ENCODE measurements at regions not wholly inside any gene's neighbourhood (a gene's known extent, or its start where the extent isn't known, plus 50 kb on each side); places are given as distances from the start of the nearest gene placed in this dataset.

DNA sequence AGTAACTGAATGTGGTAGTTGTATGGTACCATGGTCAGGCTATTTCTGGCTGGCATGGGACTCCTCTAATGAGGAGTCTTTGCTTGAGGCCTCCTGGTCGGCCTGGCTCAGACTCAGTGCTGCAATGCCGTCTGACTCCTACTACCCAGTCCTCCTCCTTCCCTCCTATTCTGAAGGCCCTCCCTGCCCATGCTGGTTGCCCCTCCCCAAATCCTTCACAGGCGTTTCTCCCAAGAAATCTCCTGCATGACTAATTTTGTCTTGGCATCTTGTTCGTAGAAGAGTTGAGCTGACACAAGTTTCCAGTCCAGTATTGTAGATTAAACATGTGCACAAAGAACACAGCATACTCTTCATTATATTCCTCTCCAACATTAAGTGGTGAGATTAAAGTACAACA is 115.5 kb downstream of the NFKBIZ start:
- CTCF ChIA-PET, result no interaction called here

DNA sequence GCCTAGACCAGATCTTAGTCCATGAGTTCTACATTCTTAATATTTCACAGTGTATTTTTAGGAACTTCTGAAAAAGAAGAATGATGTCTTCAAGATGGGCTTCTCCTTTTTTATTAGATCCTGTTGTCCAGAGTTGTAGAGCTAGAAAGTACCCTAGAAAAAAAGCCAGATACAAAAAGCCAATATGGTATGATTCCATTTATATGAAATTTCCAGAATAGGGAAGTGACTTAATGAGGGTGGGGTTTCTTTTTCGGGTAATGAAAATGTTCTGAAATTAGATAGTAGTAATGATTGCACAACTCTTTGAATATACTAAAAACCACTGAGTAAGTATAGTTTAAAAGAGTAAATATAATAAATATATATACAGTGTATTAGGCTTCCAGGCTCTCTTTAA is 116.9 kb downstream of the NFKBIZ start:
- POLR2A ChIA-PET, result no interaction called here
- no peaks in the 10 kb centered on the region for H3K4me1 Mint-ChIP-seq (ENCODE audit: low read depth, unreplicated experiment)
- CTCF ChIA-PET, result no interaction called here
- Histone ChIP-seq H3K36me3 (ENCODE audit: control insufficient read depth, insufficient read depth, low read length) (no peaks in the 10 kb centered on the region), H3K4me3 (ENCODE audit: low read depth, low read length) (no peak overlapping the region), H3K9me3 (no peaks in the 10 kb centered on the region), H3K27me3 (replicated peaks; ENCODE audit: control insufficient read depth, insufficient read depth, low read length) (no peaks in the 10 kb centered on the region), H3K4me1 (no peaks in the 10 kb centered on the region)
- peaks cover 7% of the 10 kb centered on the region for H3K27me3 Mint-ChIP-seq (ENCODE audit: insufficient read depth, unreplicated experiment)
- DNase-seq, result no peak
- intact Hi-C loops (cut with micrococcal nuclease; ENCODE audit: unreplicated experiment), result no loop called here
- TF ChIP-seq, protein P1, sequence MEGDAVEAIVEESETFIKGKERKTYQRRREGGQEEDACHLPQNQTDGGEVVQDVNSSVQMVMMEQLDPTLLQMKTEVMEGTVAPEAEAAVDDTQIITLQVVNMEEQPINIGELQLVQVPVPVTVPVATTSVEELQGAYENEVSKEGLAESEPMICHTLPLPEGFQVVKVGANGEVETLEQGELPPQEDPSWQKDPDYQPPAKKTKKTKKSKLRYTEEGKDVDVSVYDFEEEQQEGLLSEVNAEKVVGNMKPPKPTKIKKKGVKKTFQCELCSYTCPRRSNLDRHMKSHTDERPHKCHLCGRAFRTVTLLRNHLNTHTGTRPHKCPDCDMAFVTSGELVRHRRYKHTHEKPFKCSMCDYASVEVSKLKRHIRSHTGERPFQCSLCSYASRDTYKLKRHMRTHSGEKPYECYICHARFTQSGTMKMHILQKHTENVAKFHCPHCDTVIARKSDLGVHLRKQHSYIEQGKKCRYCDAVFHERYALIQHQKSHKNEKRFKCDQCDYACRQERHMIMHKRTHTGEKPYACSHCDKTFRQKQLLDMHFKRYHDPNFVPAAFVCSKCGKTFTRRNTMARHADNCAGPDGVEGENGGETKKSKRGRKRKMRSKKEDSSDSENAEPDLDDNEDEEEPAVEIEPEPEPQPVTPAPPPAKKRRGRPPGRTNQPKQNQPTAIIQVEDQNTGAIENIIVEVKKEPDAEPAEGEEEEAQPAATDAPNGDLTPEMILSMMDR (IDR thresholded peaks at IDR 0.05; ENCODE audit: insufficient read depth in 1 of 2, low read depth in 1 of 2, low read length in 1 of 2, severe bottlenecking in 1 of 2, unreplicated experiment in 1 of 2), result no peak
- peaks cover 6% of the 10 kb centered on the region for H3K9me3 Mint-ChIP-seq (ENCODE audit: unreplicated experiment)
- BruUV-seq (replicated peaks), result no TSS peak
- H3K4me3 Mint-ChIP-seq (ENCODE audit: unreplicated experiment), result no peak overlapping the region
- H3K27ac Mint-ChIP-seq (ENCODE audit: unreplicated experiment), result no peak overlapping the region
- no peaks in the 10 kb centered on the region for H3K36me3 Mint-ChIP-seq (ENCODE audit: insufficient read depth, unreplicated experiment)

More for the DNA sequence above, 115.5 kb downstream of the NFKBIZ start:
- Mint-ChIP-seq H3K9me3 (ENCODE audit: unreplicated experiment) (no peaks in the 10 kb centered on the region), H3K4me1 (ENCODE audit: low read depth, unreplicated experiment) (no peaks in the 10 kb centered on the region), H3K27me3 (ENCODE audit: insufficient read depth, unreplicated experiment) (peaks cover 3% of the 10 kb centered on the region), H3K27ac (ENCODE audit: unreplicated experiment) (no peak overlapping the region), H3K4me3 (ENCODE audit: unreplicated experiment) (no peak overlapping the region), H3K36me3 (ENCODE audit: insufficient read depth, unreplicated experiment) (no peaks in the 10 kb centered on the region)
- intact Hi-C loops (cut with micrococcal nuclease; ENCODE audit: unreplicated experiment), result no loop called here
- H3K4me3 ChIP-seq (ENCODE audit: low read depth, low read length), result no peak overlapping the region
- no peaks in the 10 kb centered on the region for H3K9me3 ChIP-seq
- DNase-seq, result no peak
- no peaks in the 10 kb centered on the region for H3K27me3 ChIP-seq (replicated peaks; ENCODE audit: control insufficient read depth, insufficient read depth, low read length)
- BruUV-seq (replicated peaks), result no TSS peak
- POLR2A ChIA-PET, result no interaction called here
- no peaks in the 10 kb centered on the region for H3K4me1 ChIP-seq
- TF ChIP-seq, protein P1 (IDR thresholded peaks at IDR 0.05; ENCODE audit: insufficient read depth in 1 of 2, low read depth in 1 of 2, low read length in 1 of 2, severe bottlenecking in 1 of 2, unreplicated experiment in 1 of 2), result no peak
- no peaks in the 10 kb centered on the region for H3K36me3 ChIP-seq (ENCODE audit: control insufficient read depth, insufficient read depth, low read length)

DNA sequence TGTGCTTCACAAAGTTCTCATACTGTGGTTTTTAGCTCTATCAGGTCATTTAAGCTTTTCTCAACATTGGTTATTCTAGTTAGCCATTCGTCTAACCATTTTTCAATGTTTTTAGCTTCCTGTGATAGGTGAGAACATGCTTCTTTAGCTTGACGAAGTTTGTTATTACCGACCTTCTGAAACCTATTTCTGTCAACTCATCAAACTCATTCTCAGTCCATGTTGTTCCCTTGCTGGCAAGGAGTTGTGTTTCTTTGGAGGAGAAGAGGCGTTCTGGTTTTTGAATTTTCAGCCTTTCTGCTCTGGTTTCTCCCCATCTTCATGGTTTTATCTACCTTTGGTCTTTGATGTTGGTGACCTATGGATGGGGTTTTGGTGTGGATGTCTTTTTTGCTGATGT is 120.9 kb downstream of the NFKBIZ start:
- intact Hi-C loops (cut with micrococcal nuclease; ENCODE audit: unreplicated experiment), result no loop called here
- Histone ChIP-seq H3K4me3 (ENCODE audit: low read depth, low read length) (no peak overlapping the region), H3K27me3 (replicated peaks; ENCODE audit: control insufficient read depth, insufficient read depth, low read length) (no peaks in the 10 kb centered on the region), H3K9me3 (no peaks in the 10 kb centered on the region), H3K4me1 (no peaks in the 10 kb centered on the region), H3K36me3 (ENCODE audit: control insufficient read depth, insufficient read depth, low read length) (no peaks in the 10 kb centered on the region)
- ChIA-PET POLR2A (no interaction called here), CTCF (interaction anchor here (1.5 kb wide), 1 partner anchor 156 kb away, joined by 3 read pairs; no protein-coding TSS in a partner anchor)
- Mint-ChIP-seq H3K27ac (ENCODE audit: unreplicated experiment) (no peak overlapping the region), H3K4me3 (ENCODE audit: unreplicated experiment) (no peak overlapping the region), H3K36me3 (ENCODE audit: insufficient read depth, unreplicated experiment) (no peaks in the 10 kb centered on the region), H3K9me3 (ENCODE audit: unreplicated experiment) (peaks cover 6% of the 10 kb centered on the region), H3K27me3 (ENCODE audit: insufficient read depth, unreplicated experiment) (peaks cover 3% of the 10 kb centered on the region), H3K4me1 (ENCODE audit: low read depth, unreplicated experiment) (no peaks in the 10 kb centered on the region)
- TF ChIP-seq, protein P1 (IDR thresholded peaks at IDR 0.05; ENCODE audit: insufficient read depth in 1 of 2, low read depth in 1 of 2, low read length in 1 of 2, severe bottlenecking in 1 of 2, unreplicated experiment in 1 of 2), result no peak
- no TSS peak for BruUV-seq (replicated peaks)
- DNase-seq, result no peak

Data from Caco-2 (cell line).